ENCODE measurements at regions not wholly inside any gene's neighbourhood (a gene's known extent, or its start where the extent isn't known, plus 50 kb on each side); places are given as distances from the start of the nearest gene placed in this dataset.

- no peak for DNase-seq (ENCODE audit: low read depth, low spot score)
Measured at GRCh38 chr2:239500574-239501550, 100.0 kb upstream of the HDAC4 start.

- no peak for DNase-seq (ENCODE audit: low read depth, low spot score)
Measured at GRCh38 chr2:239499726-239500573, 99.1 kb upstream of the HDAC4 start.

DNA sequence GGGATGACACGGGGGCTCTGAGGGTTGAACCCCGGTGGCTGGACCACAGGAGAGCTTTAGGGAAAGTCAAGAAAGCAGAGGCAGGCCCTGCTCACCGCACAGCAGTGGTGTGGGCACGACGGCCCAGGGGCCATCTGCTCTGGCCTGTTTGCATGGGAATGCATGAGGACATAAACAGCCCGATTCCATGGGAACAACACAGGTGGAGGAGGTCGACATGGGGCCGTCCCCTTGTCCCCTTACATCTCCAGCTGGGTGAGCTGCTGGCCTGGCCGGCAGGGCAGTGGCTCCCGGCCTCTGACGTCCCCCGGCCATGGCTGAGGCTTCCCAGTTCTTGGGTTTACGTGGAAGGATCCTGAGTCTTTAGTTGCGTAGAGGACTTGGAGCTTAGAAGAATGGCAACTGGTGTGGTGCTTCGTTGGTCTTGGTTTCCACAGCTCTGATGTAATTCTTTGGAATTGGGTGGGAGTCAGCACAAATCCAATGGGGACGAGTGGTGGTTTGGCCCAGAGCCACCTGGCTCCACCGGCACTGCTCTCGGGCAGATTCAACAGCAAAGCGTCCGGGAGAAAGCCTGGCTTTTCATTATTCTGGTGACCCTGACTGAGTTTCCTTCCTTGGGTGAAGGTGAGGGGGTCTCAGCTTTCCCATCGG is 98.3 kb upstream of the HDAC4 start:
- DNase-seq (ENCODE audit: low read depth, low spot score) = no peak

DNA sequence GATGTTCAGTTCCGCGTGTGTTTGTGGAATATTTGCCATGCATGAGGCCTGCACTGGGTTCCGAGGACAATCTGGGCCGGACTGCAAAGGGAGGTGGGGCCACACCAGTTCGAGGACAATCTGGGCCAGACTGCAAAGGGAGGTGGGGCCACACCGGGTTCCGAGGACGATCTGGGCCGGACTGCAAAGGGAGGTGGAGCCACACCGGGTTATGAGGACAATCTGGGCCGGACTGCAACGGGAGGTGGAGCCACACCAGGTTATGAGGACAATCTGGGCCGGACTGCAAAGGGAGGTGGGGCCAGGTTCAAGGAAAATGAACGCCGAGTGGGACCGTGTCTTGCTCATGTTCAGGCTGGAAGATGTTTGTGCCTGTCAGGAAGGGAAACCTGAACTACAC is 97.8 kb upstream of the HDAC4 start:
- DNase-seq (ENCODE audit: low read depth, low spot score) = no peak

DNA sequence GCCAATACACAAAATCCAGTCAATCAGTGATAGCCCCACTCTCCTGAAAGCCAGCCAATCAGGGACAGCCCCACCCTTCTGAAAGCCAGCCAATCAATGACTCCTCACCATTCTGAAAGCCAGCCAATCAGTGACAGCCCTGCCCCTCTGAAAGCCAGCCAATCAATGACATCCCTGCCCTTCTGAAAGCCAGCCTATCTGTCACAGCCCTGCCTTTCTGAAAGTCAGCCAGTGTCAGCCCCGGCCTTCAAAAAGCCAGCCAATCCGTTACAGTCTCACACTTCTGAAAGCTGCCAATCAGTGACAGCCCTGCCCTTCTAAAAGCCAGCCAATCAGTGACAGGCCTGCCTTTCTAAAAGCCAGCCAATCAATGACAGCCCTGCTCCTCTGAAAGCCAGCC is 95.9 kb upstream of the HDAC4 start:
- DNase-seq (ENCODE audit: low read depth, low spot score) = no peak

DNA sequence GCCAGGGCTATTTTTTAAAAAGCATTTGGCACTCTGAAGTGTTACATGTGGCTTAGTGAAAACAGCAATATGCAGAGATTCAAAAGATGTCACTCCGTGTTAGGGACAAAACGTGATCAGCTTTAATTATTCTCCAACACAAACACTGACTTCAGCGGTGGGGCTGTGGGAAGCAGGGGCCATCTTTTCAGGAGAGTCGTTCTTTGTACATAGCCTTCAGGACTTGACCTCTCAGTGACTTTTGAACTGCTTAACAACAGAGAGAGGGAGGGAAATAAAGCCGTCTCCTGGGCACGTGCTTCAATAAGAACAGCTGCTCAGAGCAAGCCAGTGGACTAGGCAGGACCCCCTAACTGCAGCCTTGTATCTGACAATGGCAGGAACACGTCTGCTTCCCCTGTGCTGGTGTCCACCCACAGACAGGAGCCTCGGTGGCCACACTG is 95.0 kb upstream of the HDAC4 start:
- no peak for DNase-seq (ENCODE audit: low read depth, low spot score)

GRCh38 chr2:239495175-239495574 is 94.4 kb upstream of the HDAC4 start:
- no peak for DNase-seq (ENCODE audit: low read depth, low spot score)

- DNase-seq (ENCODE audit: low read depth, low spot score) = no peak
Measured at GRCh38 chr2:239494578-239494977, 93.8 kb upstream of the HDAC4 start.

- no peak for DNase-seq (ENCODE audit: low read depth, low spot score)
Measured at GRCh38 chr2:239489481-239489880, 88.7 kb upstream of the HDAC4 start.

GRCh38 chr2:239488125-239488524 is 87.3 kb upstream of the HDAC4 start:
- DNase-seq (ENCODE audit: low read depth, low spot score) = no peak

- no peak for DNase-seq (ENCODE audit: low read depth, low spot score)
Measured at GRCh38 chr2:239487272-239487671, 86.5 kb upstream of the HDAC4 start.

DNA sequence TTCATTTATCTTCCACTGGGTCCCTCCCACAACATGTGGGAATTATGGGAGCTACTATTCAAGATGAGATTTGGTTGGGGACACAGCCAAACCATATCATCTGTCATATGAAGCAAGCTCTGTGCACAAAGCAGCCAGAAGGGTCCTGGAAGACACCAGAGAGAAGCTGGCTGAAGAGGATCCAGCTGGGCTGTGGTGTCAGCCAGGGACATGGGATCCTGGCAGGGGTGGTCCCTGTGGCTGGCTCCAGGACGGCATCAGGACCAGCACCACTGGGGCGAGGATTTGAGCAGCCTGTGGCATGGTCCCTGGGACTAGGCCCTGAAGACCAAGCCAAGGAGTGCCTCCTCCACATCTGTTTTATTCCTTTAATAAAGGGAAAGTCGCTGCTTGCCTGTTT is 84.8 kb upstream of the HDAC4 start:
- no peak for DNase-seq (ENCODE audit: low read depth, low spot score)

- no peak for DNase-seq (ENCODE audit: low read depth, low spot score)
Measured at GRCh38 chr2:239484571-239485355, 83.9 kb upstream of the HDAC4 start.

- peak; percentile 16 for DNase-seq (ENCODE audit: low read depth, low spot score)
Measured at GRCh38 chr2:239482778-239483712, 82.2 kb upstream of the HDAC4 start.

GRCh38 chr2:239479471-239479870 is 78.7 kb upstream of the HDAC4 start:
- DNase-seq (ENCODE audit: low read depth, low spot score) = no peak

- DNase-seq (ENCODE audit: low read depth, low spot score) = no peak
Measured at GRCh38 chr2:239477591-239477990, 76.8 kb upstream of the HDAC4 start.

DNA sequence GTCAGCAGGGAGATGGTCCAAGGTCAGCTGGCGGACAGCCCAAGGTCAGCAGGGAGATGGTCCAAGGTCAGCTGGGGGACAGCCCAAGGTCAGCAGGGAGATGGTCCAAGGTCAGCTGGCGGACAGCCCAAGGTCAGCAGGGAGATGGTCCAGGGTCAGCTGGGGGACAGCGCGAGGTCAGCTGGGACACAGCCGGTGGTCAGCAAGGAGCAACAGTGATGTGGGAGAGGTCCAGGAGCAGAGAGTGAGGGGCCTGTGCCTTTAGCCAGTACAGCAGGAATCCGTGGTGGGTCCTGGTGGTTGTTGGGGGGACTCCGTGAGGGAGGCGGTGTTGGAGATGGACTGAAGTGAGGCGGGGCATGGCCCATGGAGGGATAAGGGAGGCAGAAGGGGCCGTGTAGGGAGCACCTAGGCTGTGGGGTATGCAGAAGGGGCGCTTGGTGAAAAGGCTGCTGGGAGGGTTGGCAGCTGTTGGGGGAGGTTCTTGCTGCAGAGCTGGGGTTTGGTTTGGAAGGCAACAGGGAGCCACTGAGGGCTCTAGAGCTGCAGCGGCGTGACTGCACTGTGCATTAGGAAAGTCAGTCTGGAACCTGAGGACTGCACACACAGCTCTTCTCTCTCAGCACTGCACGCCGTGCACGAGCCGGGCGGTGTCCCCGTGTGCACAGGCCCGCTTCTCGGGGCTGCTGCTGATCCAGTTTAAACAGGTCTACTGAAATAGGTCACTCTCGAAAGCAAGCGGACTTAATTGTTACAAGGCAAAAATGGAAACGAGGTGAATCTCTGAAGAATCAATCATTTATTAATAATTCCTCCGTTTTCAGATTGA is 76.2 kb upstream of the HDAC4 start:
- DNase-seq (ENCODE audit: low read depth, low spot score) = no peak

DNA sequence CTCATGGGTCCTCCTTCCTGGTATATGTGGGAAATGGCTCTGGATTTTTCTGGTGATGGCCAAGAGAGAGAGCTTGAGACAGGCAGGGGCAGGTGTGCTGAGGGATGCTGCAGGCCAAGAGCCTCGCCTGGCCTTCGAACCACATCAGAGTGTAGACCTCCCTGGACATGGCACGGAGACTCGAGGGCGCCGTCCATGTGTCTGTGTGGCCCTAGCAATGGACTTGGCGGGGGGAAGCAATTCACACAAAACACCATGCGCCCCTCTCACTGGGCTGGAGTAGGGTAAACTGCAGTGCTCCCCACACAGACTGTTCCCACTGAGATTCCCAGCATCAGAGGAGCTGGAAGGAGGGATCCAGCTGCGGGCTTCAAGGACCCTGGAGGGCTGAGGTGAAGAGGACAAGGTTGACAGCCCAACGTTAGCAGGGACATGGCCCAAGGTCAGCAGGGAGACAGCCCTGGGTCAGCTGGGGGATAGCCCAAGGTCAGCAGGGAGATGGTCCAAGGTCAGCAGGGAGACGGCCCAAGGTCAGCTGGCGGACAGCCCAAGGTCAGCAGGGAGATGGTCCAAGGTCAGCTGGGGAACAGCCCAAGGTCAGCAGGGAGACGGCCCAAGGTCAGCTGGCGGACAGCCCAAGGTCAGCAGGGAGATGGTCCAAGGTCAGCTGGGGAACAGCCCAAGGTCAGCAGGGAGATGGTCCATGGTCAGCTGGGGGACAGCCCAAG is 75.4 kb upstream of the HDAC4 start:
- no peak for DNase-seq (ENCODE audit: low read depth, low spot score)

Data from ELF-1 (cell line).